A673 (cell line): ENCODE measurements at regions not wholly inside any gene's neighbourhood (a gene's known extent, or its start where the extent isn't known, plus 50 kb on each side); places are given as distances from the start of the nearest gene placed in this dataset.

Experiments
- EZH2 ChIP-seq: fragments of 200-600 bp; sonication (generic); IDR thresholded peaks from 2 replicates; pipeline ENCODE4 v1.6.1; 2017; ENCODE audit warnings: borderline replicate concordance, low read depth, mild to moderate bottlenecking, mixed read lengths, antibody characterized with exemption, low read length; ENCODE audit not compliant: poor library complexity, severe bottlenecking
- TF ChIP-seq, protein P1 (sequence below): fragments of 300-800, 200-600 bp; sonication (generic); conservative IDR thresholded peaks from 2 replicates; pipeline ENCODE4 v1.5.1; 2017; ENCODE audit warnings: low read depth, mild to moderate bottlenecking, antibody characterized with exemption, low read length, moderate library complexity, mixed read lengths

DNA sequence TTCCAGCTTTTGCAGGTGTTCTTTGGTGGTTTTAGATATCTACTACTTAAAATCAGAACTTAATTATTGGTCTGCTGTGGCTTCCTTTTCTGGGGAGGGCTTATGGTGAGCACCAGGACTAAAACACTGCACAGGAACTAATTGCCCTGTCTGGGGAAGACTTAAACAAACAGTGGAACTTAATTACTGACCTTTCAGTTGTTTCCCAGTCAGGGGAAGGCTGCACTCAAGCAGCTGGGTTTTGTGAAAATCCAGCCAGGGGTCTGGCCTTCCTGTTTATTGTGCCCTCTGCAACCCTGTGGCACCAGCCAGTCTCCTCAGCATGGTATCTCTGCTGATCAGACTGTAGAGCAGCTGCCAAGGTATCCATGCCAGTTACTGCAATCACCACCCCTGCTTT, 398.2 kb downstream of the ADCYAP1 start:
- TF ChIP-seq, protein P1, sequence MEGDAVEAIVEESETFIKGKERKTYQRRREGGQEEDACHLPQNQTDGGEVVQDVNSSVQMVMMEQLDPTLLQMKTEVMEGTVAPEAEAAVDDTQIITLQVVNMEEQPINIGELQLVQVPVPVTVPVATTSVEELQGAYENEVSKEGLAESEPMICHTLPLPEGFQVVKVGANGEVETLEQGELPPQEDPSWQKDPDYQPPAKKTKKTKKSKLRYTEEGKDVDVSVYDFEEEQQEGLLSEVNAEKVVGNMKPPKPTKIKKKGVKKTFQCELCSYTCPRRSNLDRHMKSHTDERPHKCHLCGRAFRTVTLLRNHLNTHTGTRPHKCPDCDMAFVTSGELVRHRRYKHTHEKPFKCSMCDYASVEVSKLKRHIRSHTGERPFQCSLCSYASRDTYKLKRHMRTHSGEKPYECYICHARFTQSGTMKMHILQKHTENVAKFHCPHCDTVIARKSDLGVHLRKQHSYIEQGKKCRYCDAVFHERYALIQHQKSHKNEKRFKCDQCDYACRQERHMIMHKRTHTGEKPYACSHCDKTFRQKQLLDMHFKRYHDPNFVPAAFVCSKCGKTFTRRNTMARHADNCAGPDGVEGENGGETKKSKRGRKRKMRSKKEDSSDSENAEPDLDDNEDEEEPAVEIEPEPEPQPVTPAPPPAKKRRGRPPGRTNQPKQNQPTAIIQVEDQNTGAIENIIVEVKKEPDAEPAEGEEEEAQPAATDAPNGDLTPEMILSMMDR: no peak
- no peak for TF ChIP-seq EZH2
